NCI-H187 (cell line): ENCODE measurements at regions not wholly inside any gene's neighbourhood (a gene's known extent, or its start where the extent isn't known, plus 50 kb on each side); places are given as distances from the start of the nearest gene placed in this dataset.

Source experiments
- DNase-seq, 2 experiments: peaks; one replicate each; lab custom pipeline; 2025; lab: John Stamatoyannopoulos, UW

DNA sequence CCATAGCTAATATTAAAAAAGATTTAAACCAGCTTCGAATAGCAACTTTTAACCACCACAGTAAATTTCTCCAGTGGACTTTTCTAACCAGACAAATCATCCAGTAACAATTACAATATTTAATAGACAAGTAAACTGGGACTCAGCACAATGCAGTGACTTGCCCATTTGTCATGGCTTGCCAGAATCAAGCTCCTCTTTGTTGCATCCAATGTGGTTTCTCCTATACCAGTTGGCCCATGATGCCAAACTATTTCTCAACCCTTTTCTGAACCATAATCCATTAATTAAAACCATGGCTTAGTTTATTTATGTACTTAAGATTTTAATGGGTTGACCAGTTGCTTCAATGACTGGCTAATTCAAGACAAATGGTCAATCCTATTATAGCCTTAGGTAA lies 64.4 kb downstream of the DIO2 start:
- DNase-seq: no peak

DNA sequence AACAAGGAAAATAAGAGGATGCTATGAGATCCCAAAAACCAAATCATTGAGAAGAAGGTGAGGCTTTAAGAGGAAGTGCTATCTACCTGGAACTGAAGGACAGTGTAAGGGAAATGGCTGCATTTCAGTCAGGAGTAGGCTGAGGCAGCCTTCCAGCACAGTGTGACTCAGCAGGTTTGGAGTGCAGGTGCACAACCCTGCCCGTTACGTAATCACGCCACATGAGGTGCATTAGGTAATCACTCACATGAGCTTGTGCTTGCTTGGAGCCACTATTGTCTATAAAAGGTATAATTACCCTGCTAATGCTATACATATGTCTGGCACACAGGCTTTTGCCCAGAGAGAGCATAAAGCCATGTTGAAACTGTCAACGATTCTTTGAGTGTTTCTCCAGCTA lies 74.9 kb downstream of the DIO2 start:
- DNase-seq: no peak

DNA sequence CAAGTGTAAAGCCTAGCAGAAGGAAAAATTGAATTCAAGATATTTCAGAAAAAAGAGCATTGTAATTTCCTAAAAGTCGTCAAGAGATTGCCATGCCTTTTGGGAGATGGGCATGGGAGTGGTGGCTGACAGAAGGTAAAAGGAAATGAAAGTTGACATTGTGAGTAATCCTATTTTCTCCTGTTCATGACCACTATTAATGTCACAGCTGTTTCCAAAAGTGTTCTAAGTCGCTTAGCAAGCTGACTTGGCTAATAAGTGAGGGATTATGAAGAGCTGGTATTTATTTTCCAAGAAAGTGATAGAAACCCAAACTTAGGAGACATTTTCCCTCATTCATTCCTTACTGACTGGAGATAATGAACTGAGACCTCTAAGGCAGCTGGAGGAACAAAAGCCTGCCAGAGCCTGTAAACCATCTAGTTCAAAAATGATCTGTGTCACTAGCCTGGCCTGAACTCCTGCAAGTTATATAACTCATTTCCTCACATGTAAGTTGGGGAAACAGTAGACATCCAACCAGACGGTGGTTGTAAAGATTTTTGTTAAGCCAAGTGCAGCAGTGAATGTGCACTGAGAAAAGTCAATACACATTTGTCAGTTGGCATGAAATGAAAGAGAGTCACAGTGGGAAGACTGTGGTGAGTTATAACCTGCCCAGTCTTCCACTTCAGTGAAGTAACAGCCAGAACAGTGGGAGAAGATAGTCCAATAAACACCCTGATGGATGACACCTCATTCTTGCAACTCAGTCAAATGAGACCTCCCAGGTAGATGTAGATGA lies 75.8 kb downstream of the DIO2 start:
- no peak for DNase-seq

DNA sequence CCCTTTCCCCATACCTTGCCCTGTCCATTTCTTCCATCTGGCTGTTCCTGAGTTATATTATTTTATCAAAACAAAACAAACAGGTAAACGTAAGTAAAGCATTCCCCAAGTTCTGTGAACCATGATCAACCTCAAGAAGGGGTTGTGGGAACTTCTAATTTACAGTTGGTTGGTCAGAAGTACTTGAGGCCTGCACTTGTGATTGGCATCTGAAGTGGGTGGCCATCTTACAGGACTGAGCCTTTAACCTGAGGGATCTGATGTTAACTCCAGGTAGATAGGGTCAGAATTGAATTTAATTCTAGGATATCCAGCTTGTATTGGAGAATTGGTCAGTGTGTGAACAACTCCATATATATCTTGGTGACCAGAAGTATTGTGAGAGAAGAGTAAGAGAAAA lies 77.0 kb downstream of the DIO2 start:
- no peak for DNase-seq

DNA sequence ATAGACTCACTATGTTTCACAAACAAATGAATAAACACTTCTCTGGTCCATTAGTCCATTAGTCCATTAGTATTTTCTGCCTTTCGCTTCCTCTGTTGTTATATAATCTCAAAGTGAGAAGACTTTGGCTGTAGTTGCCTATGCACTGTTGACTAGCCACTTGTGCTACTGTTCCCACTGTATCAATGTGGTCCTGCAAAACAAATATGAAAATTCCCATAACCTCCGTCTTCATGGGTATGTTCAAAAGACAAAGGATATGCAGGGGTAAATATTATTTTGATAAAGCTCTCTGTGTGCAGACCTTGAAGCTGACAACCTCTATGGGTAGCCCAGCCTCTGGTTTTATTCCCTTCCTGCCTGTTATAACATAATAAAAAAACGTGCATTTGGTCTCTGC lies 77.8 kb downstream of the DIO2 start:
- no peak for DNase-seq

DNA sequence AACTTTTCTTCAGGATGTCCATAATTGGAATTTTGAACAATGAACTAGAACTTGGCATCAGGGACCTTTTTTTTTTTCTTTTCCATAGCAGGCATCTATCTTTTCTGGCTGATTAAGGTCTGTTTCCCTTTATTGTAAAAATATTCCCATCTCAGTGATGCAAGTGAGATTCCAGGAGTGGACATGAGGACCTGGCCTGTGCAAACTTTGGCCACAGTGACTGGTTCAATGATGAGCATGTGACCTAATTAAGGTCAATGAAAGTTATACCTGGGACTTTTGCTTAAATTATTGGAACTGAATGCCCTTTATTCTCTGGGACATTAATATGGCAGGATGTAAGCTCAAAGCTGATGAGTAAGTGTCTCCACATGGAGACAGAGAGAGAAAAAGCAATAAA lies 83.8 kb downstream of the DIO2 start:
- no peak for DNase-seq

DNA sequence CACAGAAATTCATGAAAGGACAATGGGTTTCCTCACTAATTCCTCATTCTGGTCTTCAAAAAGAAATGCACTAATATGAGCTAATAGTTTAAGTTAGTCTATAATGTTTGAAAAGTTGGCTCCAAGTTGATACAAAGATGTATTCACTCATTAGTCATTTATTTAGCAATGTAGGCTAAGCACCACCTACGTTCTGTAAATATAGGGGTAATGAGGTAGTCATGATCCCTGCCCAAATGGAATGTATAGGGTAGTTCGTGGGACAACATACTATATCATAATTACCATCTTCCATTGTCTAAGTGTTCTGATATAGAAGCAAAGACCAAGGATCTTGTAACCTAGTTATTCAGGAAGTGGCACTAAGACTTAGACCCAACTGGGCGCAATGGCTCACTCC lies 86.5 kb downstream of the DIO2 start:
- no peak for DNase-seq

DNA sequence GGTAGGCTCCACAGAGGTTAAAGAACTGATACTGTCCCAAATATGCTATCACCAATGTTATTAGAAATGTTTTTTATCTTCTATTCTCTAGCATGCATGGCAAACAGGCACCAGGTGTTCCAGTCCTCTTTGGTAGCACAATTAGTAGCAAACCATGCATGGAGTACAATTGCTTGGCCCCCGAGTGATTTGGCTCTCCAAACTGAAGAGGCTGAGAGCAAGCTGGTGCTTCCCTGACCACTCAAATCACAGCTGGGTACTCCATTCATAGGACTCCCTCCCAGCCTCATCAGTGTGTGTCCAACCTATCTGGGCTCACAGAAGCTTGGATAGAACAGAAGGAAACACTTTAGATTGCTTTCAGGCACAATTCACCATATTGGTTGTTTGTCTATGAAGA lies 93.4 kb downstream of the DIO2 start:
- peak; percentile 93 to 96 for DNase-seq

DNA sequence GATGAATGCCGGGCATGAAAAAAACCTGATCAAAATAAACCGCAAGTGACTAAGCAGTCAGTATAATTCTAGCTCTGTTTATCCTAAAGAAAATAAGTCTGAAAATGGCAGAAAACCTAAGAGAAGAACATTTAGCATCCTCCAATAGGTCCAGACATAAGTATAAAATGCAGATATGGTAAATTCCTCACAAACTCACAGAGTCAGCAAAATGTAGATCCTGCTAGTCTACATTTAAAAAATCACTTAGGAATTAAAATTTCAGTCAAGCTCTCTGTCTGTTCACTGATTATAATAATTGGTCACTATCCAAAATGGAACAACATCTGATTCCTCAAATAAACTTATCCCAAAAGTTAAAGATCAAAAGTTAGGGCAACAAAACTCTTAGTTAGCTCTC lies 95.1 kb downstream of the DIO2 start:
- DNase-seq: no peak

DNA sequence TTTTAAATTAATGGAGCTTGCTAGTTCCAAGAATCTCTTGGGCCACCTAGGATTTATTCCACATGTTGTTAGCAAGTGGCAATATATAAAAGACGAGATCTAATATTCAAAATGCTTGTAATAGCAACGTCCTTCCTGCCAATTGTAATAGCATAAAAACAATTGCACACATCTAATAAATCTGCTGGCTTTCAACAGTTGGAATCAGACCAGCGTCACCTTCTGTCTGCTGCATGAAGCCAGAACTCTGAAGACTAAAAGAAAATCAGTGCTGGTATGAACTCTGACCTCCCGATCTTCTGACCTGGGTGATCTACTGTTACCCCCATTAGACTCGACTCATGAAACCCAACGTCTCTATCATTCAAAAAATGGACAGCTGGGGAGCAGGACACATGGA lies 100.6 kb downstream of the DIO2 start:
- DNase-seq: no peak

DNA sequence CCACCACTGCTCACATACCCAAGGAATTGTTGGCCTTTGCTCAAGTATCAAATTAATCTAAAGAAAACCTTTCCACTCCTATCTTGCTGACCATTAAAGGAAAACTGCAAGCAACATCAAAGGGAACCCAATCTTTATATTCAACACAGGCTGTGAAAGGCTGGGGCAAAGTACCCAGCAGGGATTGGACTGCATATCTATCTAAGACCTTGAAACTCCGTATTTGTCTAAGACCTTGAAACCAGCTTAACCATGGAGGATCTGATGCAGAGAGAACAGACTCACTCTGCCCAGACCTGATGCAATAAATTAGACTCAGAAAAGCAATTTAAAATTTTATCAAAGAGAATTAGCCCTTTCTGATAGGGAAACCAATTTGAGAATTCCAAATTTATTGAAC lies 102.2 kb downstream of the DIO2 start:
- no peak for DNase-seq

DNA sequence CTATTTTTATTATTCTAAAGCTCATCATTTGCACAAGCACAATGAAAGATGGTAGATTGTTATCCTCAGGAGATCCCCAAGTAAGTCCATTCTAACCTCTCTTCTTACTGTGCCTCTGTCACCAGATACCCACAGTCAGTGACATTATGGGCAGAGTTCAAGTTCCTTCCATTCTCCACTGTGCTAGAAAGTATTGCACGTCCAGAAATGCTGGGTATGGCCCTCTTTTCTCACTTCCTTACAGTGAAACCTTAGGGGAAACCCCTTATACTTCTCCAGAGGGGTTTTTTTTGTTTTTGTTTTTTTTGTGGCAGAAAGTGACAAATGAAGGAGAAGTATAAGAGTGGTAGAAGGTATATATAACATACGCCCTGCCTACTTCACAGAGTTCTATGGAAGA lies 102.9 kb downstream of the DIO2 start:
- DNase-seq: no peak

DNA sequence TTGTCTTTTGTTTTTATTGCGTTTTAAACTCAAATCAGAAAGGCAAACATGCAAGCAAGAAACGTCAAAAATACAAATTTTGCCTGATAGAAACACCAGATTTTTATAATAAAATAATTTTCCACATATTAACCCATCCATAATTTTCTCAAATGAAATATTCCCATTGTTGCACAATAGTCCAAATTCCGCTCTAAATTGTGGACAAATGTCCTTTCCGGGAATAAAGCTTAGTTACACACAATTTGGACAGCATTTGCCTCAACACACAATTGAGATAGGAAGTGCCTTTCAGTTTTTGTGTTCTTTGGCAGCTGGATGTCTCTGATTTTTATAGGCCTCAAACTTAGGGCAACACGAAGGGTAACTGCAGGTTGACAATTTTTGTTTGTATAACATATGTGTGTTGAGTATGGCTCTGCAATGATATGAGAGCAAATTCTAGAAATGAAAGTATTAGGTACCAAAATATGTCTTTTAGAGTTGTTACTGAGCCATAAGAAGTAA lies 105.8 kb downstream of the DIO2 start:
- DNase-seq: no peak

DNA sequence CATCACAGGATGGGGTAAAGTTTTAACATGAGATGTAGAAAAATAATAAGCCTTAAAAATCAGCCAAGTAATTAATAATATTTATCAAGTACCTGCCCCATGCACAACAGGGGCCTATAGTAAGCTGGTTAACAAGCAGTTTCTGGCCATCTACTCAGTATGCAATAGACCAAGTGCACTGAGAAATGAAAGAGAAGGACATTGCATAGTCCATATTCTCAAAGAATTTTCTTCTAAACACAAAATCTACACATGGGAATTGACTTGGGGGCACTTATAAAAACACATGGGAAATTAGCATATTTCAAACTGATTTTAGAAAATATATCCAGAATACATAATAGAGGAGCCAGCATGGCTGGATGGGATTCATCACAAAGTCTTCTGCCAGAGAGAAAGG lies 109.5 kb downstream of the DIO2 start:
- DNase-seq: no peak

DNA sequence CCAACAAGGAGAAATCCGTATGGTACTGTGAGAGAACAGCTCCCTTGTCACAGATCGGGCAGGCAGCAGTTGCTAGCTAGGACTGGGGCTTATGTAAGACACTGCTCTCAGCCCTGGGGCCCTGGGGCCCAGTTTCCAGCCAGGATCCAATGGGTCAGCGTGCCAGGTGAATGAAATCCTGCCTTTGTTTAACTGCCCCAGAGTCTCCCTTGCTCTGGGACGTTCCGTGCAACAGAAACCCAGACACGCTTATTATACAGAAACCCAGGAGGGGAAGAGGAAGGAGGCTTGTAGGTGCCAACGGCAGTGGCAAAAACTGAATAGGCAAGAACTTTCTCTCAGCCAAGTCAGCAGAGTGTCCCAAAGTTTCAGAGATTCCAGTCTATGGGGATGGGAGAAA lies 110.6 kb downstream of the DIO2 start:
- no peak for DNase-seq

DNA sequence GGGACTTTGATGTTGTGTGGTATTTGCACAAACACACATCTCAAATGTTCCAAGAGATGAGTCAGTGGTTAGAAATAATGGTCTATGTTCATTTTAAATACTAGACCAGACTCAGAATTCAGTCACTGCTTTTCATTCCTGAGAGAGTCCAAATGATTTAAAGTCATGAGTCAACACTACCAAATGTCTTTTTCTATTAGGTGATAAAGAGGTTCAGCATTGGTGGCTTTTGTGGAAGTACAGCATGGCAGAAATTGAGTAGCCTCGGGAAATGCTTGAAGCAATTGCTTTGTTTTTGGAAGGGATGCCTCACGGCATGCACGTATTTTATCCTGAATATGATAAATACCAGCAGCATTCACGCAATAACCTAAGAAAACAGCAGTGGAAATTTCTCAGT lies 115.7 kb downstream of the DIO2 start:
- no peak for DNase-seq

DNA sequence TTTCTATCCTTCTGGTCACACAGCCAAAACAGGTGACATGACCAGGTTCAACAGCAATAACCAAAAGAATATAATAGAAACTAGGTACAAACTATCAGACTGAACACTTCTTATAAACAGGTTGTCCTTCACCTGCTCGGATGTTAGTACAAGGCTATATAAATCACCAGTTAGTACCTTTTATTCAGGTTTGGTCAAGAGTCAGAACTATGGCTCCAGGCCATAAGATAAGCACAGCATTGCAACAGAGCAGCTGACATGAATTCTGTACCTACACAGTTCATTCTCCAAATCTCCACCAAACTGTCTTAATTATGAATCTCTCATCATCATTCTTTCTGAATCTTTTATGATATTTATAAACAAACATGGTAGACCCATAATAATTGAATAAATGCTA lies 123.9 kb downstream of the DIO2 start:
- DNase-seq: no peak

DNA sequence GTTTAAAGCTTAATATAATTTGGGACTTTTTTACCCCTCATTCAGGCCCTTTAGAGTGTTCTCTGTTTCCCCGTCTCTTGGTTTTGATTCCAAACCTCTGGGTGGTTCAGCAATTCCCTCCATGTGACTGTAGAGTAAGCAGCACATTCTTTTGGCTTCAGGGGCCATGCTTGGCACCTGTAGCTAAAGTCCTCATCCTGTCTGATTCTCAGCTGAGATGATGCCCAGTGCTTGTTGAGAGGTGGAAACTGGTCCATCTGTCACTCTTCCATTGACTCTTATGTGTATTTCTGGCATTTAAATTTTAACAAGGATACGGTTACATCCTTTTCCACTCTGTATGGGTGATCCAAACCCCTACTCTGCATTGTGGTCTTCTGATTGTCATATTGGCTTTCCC lies 127.1 kb downstream of the DIO2 start:
- DNase-seq: no peak

DNA sequence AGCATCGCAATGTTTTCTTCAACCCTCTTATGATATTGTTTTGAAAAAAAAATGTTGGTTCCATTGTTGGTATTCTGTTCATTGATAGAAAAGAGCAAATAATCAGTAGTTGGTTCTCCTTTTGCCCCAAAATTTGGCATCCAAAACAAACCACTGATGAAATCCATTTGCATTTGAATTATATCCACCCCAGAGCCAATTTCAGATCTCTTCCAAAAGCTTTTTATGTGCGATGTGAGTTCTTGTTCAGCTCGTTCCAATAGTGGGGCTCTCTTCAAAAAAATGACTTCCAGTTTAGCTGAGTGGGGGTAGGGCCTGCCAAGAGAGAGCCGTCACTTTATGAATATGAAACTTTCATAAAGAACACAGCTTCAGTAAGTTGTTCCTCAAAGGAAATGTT lies 130.7 kb downstream of the DIO2 start:
- no peak for DNase-seq

DNA sequence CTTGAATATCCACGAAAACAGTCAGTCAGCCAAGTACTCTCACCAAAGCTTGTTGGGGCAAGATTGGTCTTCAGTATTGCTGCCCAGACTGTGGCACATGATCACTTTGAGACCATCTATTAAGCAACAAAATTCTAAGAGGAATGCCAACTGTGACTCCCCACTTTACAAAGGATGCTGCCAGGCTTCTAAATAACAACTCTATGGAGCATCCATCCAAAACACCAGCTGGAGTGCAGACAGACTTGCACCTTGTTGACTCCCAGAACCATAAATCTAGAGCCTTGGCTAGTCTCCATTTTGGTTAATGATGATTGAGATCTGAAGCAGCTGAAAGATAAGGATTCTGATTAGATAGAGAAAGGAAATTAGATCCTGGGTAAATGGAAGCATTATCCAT lies 132.8 kb downstream of the DIO2 start:
- DNase-seq: no peak

DNA sequence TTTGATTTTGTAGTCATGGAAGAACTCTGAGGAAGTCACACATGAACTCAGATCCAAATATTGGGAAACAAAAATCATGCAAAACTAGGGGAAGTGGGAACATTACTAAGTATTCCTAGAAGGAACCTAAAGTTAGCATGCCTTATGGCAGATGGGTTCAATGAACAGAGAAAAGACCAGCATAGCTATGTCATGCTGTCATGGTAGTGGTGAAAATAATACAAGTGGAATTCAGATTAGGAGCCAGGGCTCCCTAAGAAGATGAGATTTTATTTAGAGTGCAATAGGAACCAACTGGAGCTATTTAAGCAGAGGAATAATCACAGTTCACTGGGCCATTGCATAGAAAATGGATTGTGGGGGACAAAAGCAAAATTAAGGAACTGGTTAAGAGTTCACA lies 134.0 kb downstream of the DIO2 start:
- DNase-seq: no peak

DNA sequence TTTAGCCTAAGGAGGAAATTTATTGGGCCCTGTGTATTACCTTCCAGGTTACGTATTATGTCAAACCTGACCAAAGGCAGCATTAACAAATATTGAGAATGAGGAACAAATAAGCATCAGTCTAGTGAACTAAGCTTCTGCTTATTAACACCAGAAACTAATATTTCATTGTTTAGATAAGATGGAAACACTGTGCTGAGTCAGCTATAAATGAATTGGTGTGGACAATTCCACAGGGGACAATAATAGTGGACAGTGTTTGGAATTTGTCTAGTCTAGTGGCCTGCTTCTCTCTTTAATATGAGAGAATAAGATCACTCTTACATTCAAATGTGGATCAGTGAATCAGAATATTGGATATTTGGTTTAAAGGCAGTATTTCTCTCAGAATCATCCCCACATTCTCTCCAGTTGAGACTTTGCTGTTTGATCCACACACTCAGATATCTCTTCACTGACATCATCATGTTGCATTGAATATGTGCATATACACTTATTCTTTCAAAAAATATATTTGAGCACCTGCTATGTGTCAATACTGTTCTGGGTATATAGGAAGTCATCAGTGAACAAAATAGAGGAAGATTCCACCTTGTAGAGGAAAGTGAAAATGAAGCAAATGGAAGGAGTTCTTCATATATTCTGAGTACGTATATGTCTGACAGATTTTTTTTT lies 136.3 kb downstream of the DIO2 start:
- DNase-seq: no peak

DNA sequence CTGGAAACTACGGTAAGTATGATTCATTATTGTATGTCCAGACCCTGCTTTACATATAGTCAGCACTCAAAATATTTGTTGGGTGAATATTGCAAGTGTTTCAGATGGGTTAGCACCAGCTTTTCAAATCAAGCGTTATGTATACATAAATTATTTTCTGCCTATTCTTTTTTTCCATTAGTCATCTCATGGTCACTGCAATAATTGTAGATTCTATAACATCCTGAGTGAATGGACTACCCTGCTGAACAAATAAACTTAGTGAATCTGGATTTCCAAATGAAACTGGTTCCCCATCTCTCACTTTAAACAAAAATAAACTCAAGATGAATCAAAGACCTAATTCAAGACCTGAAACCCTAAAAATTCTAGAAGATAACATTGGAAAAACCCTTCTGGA lies 152.3 kb downstream of the DIO2 start:
- no peak for DNase-seq

DNA sequence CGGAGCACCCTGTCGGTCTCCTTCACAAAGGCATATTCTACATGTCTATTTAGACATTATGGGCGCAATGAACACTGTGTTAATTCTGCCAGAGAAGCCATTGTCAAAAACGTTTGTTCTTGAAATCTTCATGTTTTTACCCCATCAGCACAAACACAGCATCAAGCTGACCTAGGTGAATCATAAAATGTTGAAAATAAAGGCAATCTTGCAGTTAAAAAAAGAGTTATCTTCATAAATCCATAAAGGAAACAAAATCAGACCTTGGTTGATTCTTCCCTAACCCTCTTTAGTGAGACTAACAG lies 154.9 kb downstream of the DIO2 start:
- no peak for DNase-seq
